A549 (cell line): ENCODE measurements at regions not wholly inside any gene's neighbourhood (a gene's known extent, or its start where the extent isn't known, plus 50 kb on each side); places are given as distances from the start of the nearest gene placed in this dataset.

Experiments used
- ATAC-seq, 2 experiments: fragments of 200-7000 bp in 1 of 2; fragments of >200 bp in 1 of 2; cut with Nextera tagmentation in 1 of 2; cut with Tn5 transposase in 1 of 2; 3 replicates each; pipeline versions ENCODE4 v1.8.0 to v1.9.1; 2018 to 2020; ENCODE audit warnings: mild to moderate bottlenecking in 1 of 2, moderate library complexity in 1 of 2
- CTCF ChIA-PET: fragments of 300-600 bp; sonication (Branson Sonifier 250); formaldehyde crosslinking; extraction: SDS; loops from one replicate; lab custom pipeline; 2021; ENCODE audit warnings: antibody characterized with exemption, inconsistent platforms; lab: Yijun Ruan, JAX
- POLR2A ChIA-PET: fragments of 350-600 bp; formaldehyde crosslinking; extraction: SDS; loops from one replicate; lab custom pipeline; 2021; ENCODE audit warnings: antibody characterized with exemption, inconsistent platforms; lab: Yijun Ruan, JAX
- DNase-seq, 2 experiments: peaks; one replicate each; pipeline versions ENCODE4 v3.0.0 to v3.0.0-alpha.2; 2011 to 2016; ENCODE audit warnings: low read depth in 1 of 2, low spot score in 1 of 2
- FAIRE-seq: peaks from 2 replicates; lab custom pipeline; 2011; peaks lifted over from hg19 to GRCh38; lab: Jason Lieb, UNC
- H3K27ac ChIP-seq, 2 experiments: fragments of >200 bp; sonication (Bioruptor Twin); formaldehyde crosslinking; 3 replicates each; pipeline ENCODE4 v1.5.1; 2016 to 2017
- H3K4me1 ChIP-seq: fragments of >200 bp; sonication (Bioruptor Twin); formaldehyde crosslinking; 3 replicates; pipeline ENCODE4 v1.6.1; 2016
- H3K4me2 ChIP-seq: fragments of >200 bp; sonication (Bioruptor Twin); formaldehyde crosslinking; 3 replicates; pipeline ENCODE4 v1.6.1; 2016
- H3K4me3 ChIP-seq: fragments of >200 bp; sonication (Bioruptor Twin); formaldehyde crosslinking; 3 replicates; pipeline ENCODE4 v1.5.1; 2016
- H3K9me3 ChIP-seq: fragments of >200 bp; sonication (Bioruptor Twin); formaldehyde crosslinking; 3 replicates; pipeline ENCODE4 v1.6.1; 2016
- CBX8 ChIP-seq: fragments of 200-600 bp; sonication (generic); IDR thresholded peaks from 2 replicates; pipeline ENCODE4 v1.6.1; 2016
- EHMT2 ChIP-seq: fragments of 200-600 bp; sonication (generic); IDR thresholded peaks from 2 replicates; pipeline ENCODE4 v1.6.1; 2016; ENCODE audit warnings: antibody characterized with exemption, low read depth, mild to moderate bottlenecking, moderate library complexity
- HEYL ChIP-seq: fragments of 250-450 bp; sonication (Bioruptor Pico); IDR thresholded peaks from 2 replicates; pipeline ENCODE4 v1.8.0; 2021; ENCODE audit warnings: mild to moderate bottlenecking, moderate library complexity
- HMGXB4 ChIP-seq: fragments of 250-450 bp; sonication (Bioruptor Pico); IDR thresholded peaks from 2 replicates; pipeline ENCODE4 v1.5.0; 2021; ENCODE audit warnings: mild to moderate bottlenecking, moderate library complexity, borderline replicate concordance
- HOXB13 ChIP-seq: fragments of 250-450 bp; sonication (Bioruptor Pico); IDR thresholded peaks from 2 replicates; pipeline ENCODE4 v1.5.0; 2020; ENCODE audit warnings: low read depth, mild to moderate bottlenecking, moderate library complexity
- KDM1A ChIP-seq: fragments of 200-600 bp; sonication (generic); IDR thresholded peaks from 2 replicates; pipeline ENCODE4 v1.6.1; 2016; ENCODE audit warnings: low read depth, mild to moderate bottlenecking
- KDM5A ChIP-seq: fragments of 200-600 bp; sonication (generic); IDR thresholded peaks from 2 replicates; pipeline ENCODE4 v1.6.1; 2016; ENCODE audit warnings: antibody characterized with exemption, mild to moderate bottlenecking
- PHF8 ChIP-seq: fragments of 200-600 bp; sonication (generic); IDR thresholded peaks from 2 replicates; pipeline ENCODE4 v1.6.1; 2016; ENCODE audit warnings: low read depth, mild to moderate bottlenecking, antibody characterized with exemption, moderate library complexity, borderline replicate concordance
- POLR2A ChIP-seq: IDR thresholded peaks from 2 replicates; pipeline ENCODE4 v1.6.1; 2012; ENCODE audit warnings: mild to moderate bottlenecking, low read length
- REST ChIP-seq: fragments of 200-600 bp; sonication (generic); IDR thresholded peaks from 2 replicates; pipeline ENCODE4 v1.6.1; 2016; ENCODE audit warnings: antibody characterized with exemption, mild to moderate bottlenecking, moderate library complexity
- SMC3 ChIP-seq: fragments of >200 bp; sonication (Bioruptor Twin); formaldehyde crosslinking; IDR thresholded peaks from 3 replicates; pipeline ENCODE4 v1.6.1; 2018; ENCODE audit warnings: inconsistent platforms
- ZC3H11A ChIP-seq: fragments of 450-650 bp; IDR thresholded peaks from 2 replicates; pipeline ENCODE4 v1.6.1; 2014; ENCODE audit warnings: antibody characterized with exemption, mild to moderate bottlenecking
- WGBS: methylation state at CpG from one replicate; pipeline ENCODE4 v1.1.6; 2017; ENCODE audit errors: missing lambda C conversion rate; 5-methylcytosine and 5-hydroxymethylcytosine counted together
- TF ChIP-seq, protein P1 (sequence below): IDR thresholded peaks from 2 replicates; pipeline ENCODE4 v1.6.1; 2012

DNA sequence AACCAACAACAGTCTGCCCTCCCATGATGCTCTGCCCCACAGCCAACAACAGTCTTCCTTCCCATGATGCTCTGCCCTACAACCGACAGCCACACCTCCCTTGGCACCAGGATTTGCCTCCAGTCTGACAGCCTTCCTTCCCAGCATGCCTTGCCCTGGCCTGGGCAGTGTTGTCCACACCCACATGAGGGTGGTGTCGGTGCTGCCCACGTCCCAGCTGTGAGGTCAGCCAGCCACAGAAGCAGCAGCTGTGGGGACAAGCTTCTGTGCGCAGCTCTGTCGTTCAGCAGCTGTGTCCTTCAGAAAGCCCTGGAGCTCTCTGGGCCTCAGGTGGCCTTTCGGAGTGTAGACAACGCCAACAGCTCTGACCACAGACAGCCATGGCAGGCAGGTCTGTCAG is 1378.9 kb downstream of the BRD1 start:
- no peak for TF ChIP-seq POLR2A
- POLR2A ChIA-PET = no interaction called here
- DNase-seq = no peak
- no peaks in the 10 kb centered on the region for H3K9me3 ChIP-seq
- 90% methylated on average over 4 of the region's 7 CpGs for WGBS
- no peak for FAIRE-seq
- peaks cover 24% of the 10 kb centered on the region for H3K4me1 ChIP-seq
- ATAC-seq = no peak
- H3K4me2 ChIP-seq = no peak overlapping the region
- H3K27ac ChIP-seq = no peak overlapping the region; a peak in 1 of 6 replicates
- CTCF ChIA-PET = no interaction called here
- H3K4me3 ChIP-seq = no peak overlapping the region

DNA sequence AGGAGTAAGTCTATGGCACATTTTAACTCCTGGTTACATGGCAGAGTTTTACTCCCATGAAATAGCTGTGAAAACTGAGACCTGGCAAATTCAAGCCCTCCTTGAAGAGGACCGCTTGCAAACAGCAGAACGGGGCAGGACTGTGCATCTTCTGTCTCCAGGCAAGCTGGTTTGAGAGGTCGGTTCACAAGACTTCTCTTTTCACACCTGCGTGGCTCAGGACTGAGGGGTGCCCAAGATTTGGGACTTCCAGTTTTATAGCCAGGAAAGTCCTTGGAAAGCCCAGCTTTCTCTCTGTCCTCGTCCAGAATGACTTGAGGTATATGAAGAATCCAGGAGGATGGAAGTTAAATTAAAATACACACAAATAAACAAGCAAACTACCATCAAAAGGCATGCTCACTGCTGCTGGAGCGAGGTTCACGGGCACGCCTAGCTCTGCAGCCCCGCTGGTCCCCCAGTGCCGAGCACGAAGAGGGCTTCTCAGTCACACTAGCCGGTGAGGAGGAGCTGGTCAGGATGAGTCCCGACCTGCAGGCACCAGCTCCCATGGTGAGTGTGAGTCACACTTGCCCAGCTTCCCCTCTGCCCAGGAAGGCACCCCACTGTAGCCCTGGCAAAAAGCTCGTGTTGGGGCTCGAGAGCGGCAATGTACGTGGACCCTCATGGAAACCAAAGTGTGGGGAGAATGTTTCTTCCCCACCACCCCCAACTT is 1382.4 kb downstream of the BRD1 start:
- ATAC-seq (peak; percentile 74 to 83; a peak in 5 of 6 replicates), DNase-seq (peak; percentile 9 to 13), FAIRE-seq (no peak)
- no peak overlapping the region for H3K4me3 ChIP-seq
- ChIA-PET CTCF (interaction anchor here (0.7 to 1.3 kb wide), 2 partner anchors 13 to 239 kb away, joined by 4 to 5 read pairs; no protein-coding TSS in a partner anchor), POLR2A (interaction anchor here (0.6 kb wide), 1 partner anchor 1197 kb away, joined by 5 read pairs; no protein-coding TSS in a partner anchor)
- H3K27ac ChIP-seq = peak overlapping the region; percentile 5 to 65; a peak in 4 of 6 replicates
- WGBS = 70% methylated on average over 17 of the region's 17 CpGs
- TF ChIP-seq, protein P1, sequence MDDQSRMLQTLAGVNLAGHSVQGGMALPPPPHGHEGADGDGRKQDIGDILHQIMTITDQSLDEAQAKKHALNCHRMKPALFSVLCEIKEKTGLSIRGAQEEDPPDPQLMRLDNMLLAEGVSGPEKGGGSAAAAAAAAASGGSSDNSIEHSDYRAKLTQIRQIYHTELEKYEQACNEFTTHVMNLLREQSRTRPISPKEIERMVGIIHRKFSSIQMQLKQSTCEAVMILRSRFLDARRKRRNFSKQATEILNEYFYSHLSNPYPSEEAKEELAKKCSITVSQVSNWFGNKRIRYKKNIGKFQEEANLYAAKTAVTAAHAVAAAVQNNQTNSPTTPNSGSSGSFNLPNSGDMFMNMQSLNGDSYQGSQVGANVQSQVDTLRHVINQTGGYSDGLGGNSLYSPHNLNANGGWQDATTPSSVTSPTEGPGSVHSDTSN = no peak
- TF ChIP-seq SMC3 (no peak), ZC3H11A (no peak), HEYL (CRISPR knock-in tag) (no peak)
- peaks cover 24% of the 10 kb centered on the region for H3K4me1 ChIP-seq
- no peaks in the 10 kb centered on the region for H3K9me3 ChIP-seq
- 0 out of 3 replicates have a peak overlapping the region, but pooled peaks have one; percentile 10 for H3K4me2 ChIP-seq

GRCh38 chr22:48444320-48445112 is 1383.2 kb downstream of the BRD1 start:
- CTCF ChIA-PET = interaction anchor here (1.3 kb wide), 1 partner anchor 13 kb away, joined by 5 read pairs; no protein-coding TSS in a partner anchor
- H3K27ac ChIP-seq = peak overlapping the region in 1 of 2 experiments; percentile 65; a peak in 3 of 6 replicates
- ATAC-seq = no peak
- no peak for DNase-seq
- POLR2A ChIA-PET = no interaction called here
- peaks cover 19% of the 10 kb centered on the region for H3K4me1 ChIP-seq
- FAIRE-seq = no peak
- H3K9me3 ChIP-seq = no peaks in the 10 kb centered on the region
- no peak overlapping the region for H3K4me2 ChIP-seq
- H3K4me3 ChIP-seq = no peak overlapping the region
- WGBS = 96% methylated on average over 13 of the region's 19 CpGs
- TF ChIP-seq EHMT2 (no peak), PHF8 (no peak), KDM5A (no peak), KDM1A (no peak), HMGXB4 (CRISPR knock-in tag) (no peak), REST (no peak), HOXB13 (CRISPR knock-in tag) (no peak), CBX8 (no peak)
- TF ChIP-seq, protein P1 = no peak
